Suprapubic skin (tissue), 4 donors: ENCODE measurements at regions not wholly inside any gene's neighbourhood (a gene's known extent, or its start where the extent isn't known, plus 50 kb on each side); places are given as distances from the start of the nearest gene placed in this dataset.

Source experiments
- EP300 ChIP-seq: sonication (generic); formaldehyde crosslinking; IDR thresholded peaks from one replicate; pipeline ENCODE4 v1.6.1; 2017; ENCODE audit warnings: antibody characterized with exemption
- POLR2A ChIP-seq, 2 donors: fragments of 450-650 bp; IDR thresholded peaks; one replicate each; pipeline ENCODE4 v1.6.1; 2017; ENCODE audit warnings: antibody characterized with exemption in 2 of 2, mild to moderate bottlenecking in 2 of 2, moderate library complexity in 2 of 2
- POLR2AphosphoS5 ChIP-seq, 3 donors: sonication (generic); formaldehyde crosslinking; IDR thresholded peaks; one replicate each; pipeline ENCODE4 v1.6.1; 2017; ENCODE audit warnings: antibody characterized with exemption in 3 of 3
- TF ChIP-seq, protein P1 (sequence below), 2 donors: fragments of 200-600 bp in 1 of 2; fragments of 450-650 bp in 1 of 2; sonication (generic) in 1 of 2; IDR thresholded peaks; one replicate each; pipeline ENCODE4 v1.5.1; 2016 to 2019; ENCODE audit warnings: antibody characterized with exemption in 2 of 2, mild to moderate bottlenecking in 1 of 2, moderate library complexity in 1 of 2

DNA sequence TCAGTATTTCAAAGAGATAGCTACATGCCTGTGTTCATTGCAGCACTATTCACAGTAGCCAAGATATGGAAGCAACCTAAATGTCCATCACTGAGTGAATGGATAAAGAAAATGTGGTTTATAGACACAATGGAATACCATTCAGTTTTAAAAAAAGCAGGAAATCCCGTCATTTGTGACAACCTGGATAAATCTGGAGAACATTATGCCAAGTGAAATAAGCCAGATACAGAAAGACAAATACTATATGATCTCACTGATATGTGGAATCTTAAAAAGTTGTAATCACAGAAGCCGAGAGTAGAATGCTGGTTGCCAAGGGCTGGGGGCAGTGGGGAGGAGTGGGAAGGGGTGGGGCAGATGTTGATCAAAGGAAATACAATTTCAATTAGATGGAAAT, 235.8 kb upstream of the IGFBP3 start:
- no peak for TF ChIP-seq POLR2A (IDR thresholded peaks at IDR 0.05)
- TF ChIP-seq, protein P1, sequence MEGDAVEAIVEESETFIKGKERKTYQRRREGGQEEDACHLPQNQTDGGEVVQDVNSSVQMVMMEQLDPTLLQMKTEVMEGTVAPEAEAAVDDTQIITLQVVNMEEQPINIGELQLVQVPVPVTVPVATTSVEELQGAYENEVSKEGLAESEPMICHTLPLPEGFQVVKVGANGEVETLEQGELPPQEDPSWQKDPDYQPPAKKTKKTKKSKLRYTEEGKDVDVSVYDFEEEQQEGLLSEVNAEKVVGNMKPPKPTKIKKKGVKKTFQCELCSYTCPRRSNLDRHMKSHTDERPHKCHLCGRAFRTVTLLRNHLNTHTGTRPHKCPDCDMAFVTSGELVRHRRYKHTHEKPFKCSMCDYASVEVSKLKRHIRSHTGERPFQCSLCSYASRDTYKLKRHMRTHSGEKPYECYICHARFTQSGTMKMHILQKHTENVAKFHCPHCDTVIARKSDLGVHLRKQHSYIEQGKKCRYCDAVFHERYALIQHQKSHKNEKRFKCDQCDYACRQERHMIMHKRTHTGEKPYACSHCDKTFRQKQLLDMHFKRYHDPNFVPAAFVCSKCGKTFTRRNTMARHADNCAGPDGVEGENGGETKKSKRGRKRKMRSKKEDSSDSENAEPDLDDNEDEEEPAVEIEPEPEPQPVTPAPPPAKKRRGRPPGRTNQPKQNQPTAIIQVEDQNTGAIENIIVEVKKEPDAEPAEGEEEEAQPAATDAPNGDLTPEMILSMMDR (IDR thresholded peaks at IDR 0.05), result no peak
- TF ChIP-seq EP300, result no peak
- no peak for TF ChIP-seq POLR2AphosphoS5 (IDR thresholded peaks at IDR 0.05)
